ENCODE measurements at regions not wholly inside any gene's neighbourhood (a gene's known extent, or its start where the extent isn't known, plus 50 kb on each side); places are given as distances from the start of the nearest gene placed in this dataset.

DNA sequence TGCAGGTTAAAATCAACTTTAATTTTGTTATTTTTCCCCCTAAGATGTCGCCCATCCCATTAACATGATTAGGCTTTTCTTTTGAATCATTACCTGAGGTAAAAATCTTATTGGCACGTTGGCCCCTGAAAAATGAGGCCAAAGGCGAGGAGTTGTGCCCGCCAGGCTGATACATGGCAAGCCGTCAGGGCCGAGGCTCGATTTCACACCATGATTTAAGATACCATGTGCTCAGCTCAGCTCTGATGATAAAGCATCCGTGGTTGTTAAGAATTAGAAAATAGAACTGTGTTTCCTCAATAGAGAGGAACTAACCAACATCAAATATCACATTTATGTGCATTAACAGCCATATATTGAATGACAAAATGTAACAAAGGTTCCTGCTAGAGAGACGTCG is 972.9 kb upstream of the SOX9 start:
- TF ChIP-seq, protein P1, sequence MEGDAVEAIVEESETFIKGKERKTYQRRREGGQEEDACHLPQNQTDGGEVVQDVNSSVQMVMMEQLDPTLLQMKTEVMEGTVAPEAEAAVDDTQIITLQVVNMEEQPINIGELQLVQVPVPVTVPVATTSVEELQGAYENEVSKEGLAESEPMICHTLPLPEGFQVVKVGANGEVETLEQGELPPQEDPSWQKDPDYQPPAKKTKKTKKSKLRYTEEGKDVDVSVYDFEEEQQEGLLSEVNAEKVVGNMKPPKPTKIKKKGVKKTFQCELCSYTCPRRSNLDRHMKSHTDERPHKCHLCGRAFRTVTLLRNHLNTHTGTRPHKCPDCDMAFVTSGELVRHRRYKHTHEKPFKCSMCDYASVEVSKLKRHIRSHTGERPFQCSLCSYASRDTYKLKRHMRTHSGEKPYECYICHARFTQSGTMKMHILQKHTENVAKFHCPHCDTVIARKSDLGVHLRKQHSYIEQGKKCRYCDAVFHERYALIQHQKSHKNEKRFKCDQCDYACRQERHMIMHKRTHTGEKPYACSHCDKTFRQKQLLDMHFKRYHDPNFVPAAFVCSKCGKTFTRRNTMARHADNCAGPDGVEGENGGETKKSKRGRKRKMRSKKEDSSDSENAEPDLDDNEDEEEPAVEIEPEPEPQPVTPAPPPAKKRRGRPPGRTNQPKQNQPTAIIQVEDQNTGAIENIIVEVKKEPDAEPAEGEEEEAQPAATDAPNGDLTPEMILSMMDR (optimal IDR thresholded peaks at IDR 0.05 in 1 of 3, IDR thresholded peaks at IDR 0.05 in 1 of 3, conservative IDR thresholded peaks at IDR 0.05 in 1 of 3; ENCODE audit: extremely low read depth in 1 of 3, insufficient read depth in 2 of 3, low read length in 3 of 3): no peak
- TF ChIP-seq EZH2 (IDR thresholded peaks at IDR 0.05; ENCODE audit: low read length): no peak

All from keratinocyte (primary cell).